Endothelial cell of umbilical vein (primary cell): ENCODE measurements at regions not wholly inside any gene's neighbourhood (a gene's known extent, or its start where the extent isn't known, plus 50 kb on each side); places are given as distances from the start of the nearest gene placed in this dataset.

Source experiments
- BruUV-seq: library from RNA; stranded (reverse); fragments of 400-500 nt; replicated peaks from 2 replicates; lab custom pipeline; 2021; lab: Mats Ljungman, UMichigan
- CTCF ChIA-PET: fragments of 300-600, 350-600 bp; sonication (Branson Sonifier 250); formaldehyde crosslinking; loops from one replicate; lab custom pipeline; 2021; ENCODE audit warnings: antibody characterized with exemption, inconsistent platforms; lab: Charles Lee
- POLR2A ChIA-PET: fragments of 300-600, 350-600 bp; sonication (Branson Sonifier 250); formaldehyde crosslinking; loops from one replicate; lab custom pipeline; 2021; ENCODE audit warnings: antibody characterized with exemption, inconsistent platforms; lab: Charles Lee
- DNase-seq: peaks from one replicate; pipeline ENCODE4 v3.0.0-alpha.2; 2011; ENCODE audit warnings: low read depth, low spot score
- FAIRE-seq: peaks from 2 replicates; lab custom pipeline; 2011; peaks lifted over from hg19 to GRCh38; lab: Jason Lieb, UNC
- H2AFZ ChIP-seq: 2 replicates; pipeline ENCODE4 v1.6.0; 2012; ENCODE audit warnings: low read depth, low read length, control low read depth, inconsistent platforms
- H3K27ac ChIP-seq: 2 replicates; pipeline ENCODE4 v1.5.1; 2011; ENCODE audit warnings: low read depth, mild to moderate bottlenecking, control low read depth, low read length, moderate library complexity; ENCODE audit not compliant: insufficient read depth
- H3K27me3 ChIP-seq, 2 experiments: 2 replicates each; pipeline versions ENCODE4 v1.6.0 to v1.6.1; 2011; ENCODE audit warnings: low read length in 2 of 2, mixed read lengths in 1 of 2; ENCODE audit not compliant: control insufficient read depth in 2 of 2, insufficient read depth in 2 of 2
- H3K36me3 ChIP-seq, 2 experiments: 2 replicates in 1 of 2; 3 replicates in 1 of 2; pipeline ENCODE4 v1.5.1; 2011; ENCODE audit warnings: low read length in 2 of 2, mild to moderate bottlenecking in 1 of 2, moderate library complexity in 1 of 2; ENCODE audit not compliant: control insufficient read depth in 2 of 2, insufficient read depth in 2 of 2; ENCODE audit errors: extremely low read depth in 1 of 2
- H3K4me1 ChIP-seq: 3 replicates; pipeline ENCODE4 v1.5.1; 2011; ENCODE audit warnings: mild to moderate bottlenecking, low read length; ENCODE audit not compliant: control insufficient read depth, insufficient read depth; ENCODE audit errors: extremely low read depth
- H3K4me2 ChIP-seq: 2 replicates; pipeline ENCODE4 v1.6.1; 2011; ENCODE audit warnings: low read length, control low read depth, mixed read lengths; ENCODE audit not compliant: insufficient read depth
- H3K4me3 ChIP-seq, 3 experiments: fragments of 200-600 bp in 1 of 3; sonication (generic), shearing (Covaris generic) in 1 of 3; replicated peaks in 1 of 3; 2 replicates each; pipeline ENCODE4 v1.5.1; 2011 to 2016; ENCODE audit warnings: control low read depth in 3 of 3, low read length in 3 of 3, mild to moderate bottlenecking in 2 of 3, inconsistent platforms in 1 of 3, low read depth in 1 of 3, moderate library complexity in 1 of 3; ENCODE audit not compliant: insufficient read depth in 1 of 3
- H3K79me2 ChIP-seq: 2 replicates; pipeline ENCODE4 v1.6.0; 2012; ENCODE audit warnings: low read length, inconsistent platforms; ENCODE audit not compliant: control insufficient read depth, insufficient read depth
- H3K9ac ChIP-seq: replicated peaks from 2 replicates; pipeline ENCODE3; 2011; ENCODE audit warnings: low read length, control low read depth; ENCODE audit not compliant: insufficient read depth; ENCODE audit errors: extremely low read depth
- H3K9me1 ChIP-seq: replicated peaks from 3 replicates; pipeline ENCODE4 v1.6.0; 2011; ENCODE audit warnings: mild to moderate bottlenecking, low read length; ENCODE audit not compliant: control insufficient read depth, insufficient read depth; ENCODE audit errors: extremely low read depth
- H3K9me3 ChIP-seq: replicated peaks from 2 replicates; pipeline ENCODE4 v1.5.1; 2012; ENCODE audit warnings: low read length, inconsistent platforms; ENCODE audit not compliant: control insufficient read depth, insufficient read depth
- H4K20me1 ChIP-seq: replicated peaks from 2 replicates; pipeline ENCODE3; 2011; ENCODE audit warnings: mild to moderate bottlenecking, low read length; ENCODE audit not compliant: control insufficient read depth, insufficient read depth; ENCODE audit errors: extremely low read depth
- CTCF ChIP-seq, 2 donors: IDR thresholded peaks; 1 replicate in 1 of 2; 2 replicates in 1 of 2; pipeline ENCODE4 v1.5.1; 2011; ENCODE audit warnings: low read length in 2 of 2, mild to moderate bottlenecking in 2 of 2, moderate library complexity in 2 of 2, control low read depth in 1 of 2, inconsistent platforms in 1 of 2, low read depth in 1 of 2; ENCODE audit not compliant: insufficient read depth in 1 of 2; ENCODE audit errors: extremely low read depth in 1 of 2
- EZH2 ChIP-seq: IDR thresholded peaks from 2 replicates; pipeline ENCODE4 v1.6.1; 2012; ENCODE audit warnings: borderline replicate concordance, low read depth, mild to moderate bottlenecking, moderate library complexity, low read length, inconsistent platforms; ENCODE audit not compliant: severe bottlenecking
- FOS ChIP-seq: IDR thresholded peaks from 2 replicates; pipeline ENCODE4 v1.6.1; 2011; ENCODE audit warnings: mild to moderate bottlenecking, low read length, moderate library complexity, borderline replicate concordance; ENCODE audit not compliant: insufficient read depth
- GATA2 ChIP-seq: IDR thresholded peaks from 2 replicates; pipeline ENCODE4 v1.7.0; 2011; ENCODE audit warnings: low read depth, mild to moderate bottlenecking, moderate library complexity, mixed read lengths, low read length; ENCODE audit not compliant: insufficient read length, insufficient read depth
- JUN ChIP-seq: IDR thresholded peaks from 2 replicates; pipeline ENCODE4 v1.6.1; 2011; ENCODE audit warnings: borderline replicate concordance, low read depth; ENCODE audit not compliant: insufficient read length, insufficient read depth
- MAX ChIP-seq: IDR thresholded peaks from 2 replicates; pipeline ENCODE4 v1.6.1; 2011; ENCODE audit not compliant: insufficient read depth, insufficient read length
- MYC ChIP-seq: IDR thresholded peaks from one replicate; pipeline ENCODE4 v1.6.1; 2011; ENCODE audit warnings: mild to moderate bottlenecking, low read depth, low read length
- POLR2A ChIP-seq: IDR thresholded peaks from 2 replicates; pipeline ENCODE4 v1.6.1; 2012; ENCODE audit warnings: low read depth, mild to moderate bottlenecking, control low read depth, low read length
- POLR2AphosphoS5 ChIP-seq: IDR thresholded peaks from 2 replicates; pipeline ENCODE4 v1.6.1; 2012; ENCODE audit warnings: low read depth, mild to moderate bottlenecking, control low read depth, low read length, moderate library complexity; ENCODE audit not compliant: insufficient read depth
- dilution Hi-C: fragments of 300-500 bp; cut with MboI; formaldehyde crosslinking; loops from one replicate; pipeline ENCODE4 v1.15.0; 2019; ENCODE audit warnings: low sequenced_read_pairs; ENCODE audit not compliant: extremely low pct_ligation_motif_present
- intact Hi-C: fragments of 100-400 bp; cut with micrococcal nuclease; formaldehyde crosslinking; loops from one replicate; pipeline ENCODE4 v1.10.0; 2022

GRCh38 chr10:113369365-113369694, 183.5 kb upstream of the HABP2 start:
- ChIA-PET POLR2A (no interaction called here), CTCF (interaction anchor here (1.0 kb wide), 1 partner anchor 897 kb away, joined by 3 read pairs; no protein-coding TSS in a partner anchor)
- H3K9me3 ChIP-seq, result no peaks in the 10 kb centered on the region
- dilution Hi-C loops (no loop called here), intact Hi-C loops (no loop called here)
- no peak overlapping the region for H3K4me3 ChIP-seq
- H3K27me3 ChIP-seq, result peaks cover 0 to 3% of the 10 kb centered on the region in 2 experiments
- BruUV-seq, result no TSS peak
- TF ChIP-seq MAX (no peak), JUN (no peak), CTCF (IDR thresholded peaks at IDR 0.05; ENCODE audit: extremely low read depth in 1 of 2, insufficient read depth in 1 of 2, low read depth in 1 of 2, low read length in 2 of 2) (no peak), POLR2A (no peak), POLR2AphosphoS5 (no peak), GATA2 (no peak), FOS (no peak), MYC (no peak), EZH2 (no peak)
- no peak for FAIRE-seq
- H3K4me2 ChIP-seq, result no peak overlapping the region
- H4K20me1 ChIP-seq, result no peaks in the 10 kb centered on the region
- H3K79me2 ChIP-seq, result no peaks in the 10 kb centered on the region
- H3K9me1 ChIP-seq, result no peaks in the 10 kb centered on the region
- no peaks in the 10 kb centered on the region for H3K4me1 ChIP-seq
- no peak overlapping the region for H3K9ac ChIP-seq
- H3K36me3 ChIP-seq, result no peaks in the 10 kb centered on the region
- H2AFZ ChIP-seq, result no peak overlapping the region
- DNase-seq, result no peak
- H3K27ac ChIP-seq, result no peak overlapping the region
